Urinary bladder (tissue), 1 donor: ENCODE measurements at regions not wholly inside any gene's neighbourhood (a gene's known extent, or its start where the extent isn't known, plus 50 kb on each side); places are given as distances from the start of the nearest gene placed in this dataset. TPM values are rescaled to one million over a fixed set of nuclear protein-coding genes. Genes with fewer than 3 reads are reported as not detected.

Source experiments
- small RNA-seq: library from RNA; depleted of rRNA; stranded (forward); fragments of <200 nt; gene quantifications from one replicate; pipeline ENCODE3, GENCODE V24; 2014

Small RNAs in the stretch of these regions (small RNA-seq; reads per million reads assigned to genes)
- not detected for gene AL389895.1
